H9 (cell line): ENCODE measurements at regions not wholly inside any gene's neighbourhood (a gene's known extent, or its start where the extent isn't known, plus 50 kb on each side); places are given as distances from the start of the nearest gene placed in this dataset.

Source experiments
- DNase-seq: peaks from one replicate; pipeline ENCODE4 v3.0.0-alpha.2; 2017
- H2AFZ ChIP-seq: one replicate; pipeline ENCODE4 v1.6.1; 2013; ENCODE audit warnings: mild to moderate bottlenecking, low read length, control low read depth, moderate library complexity
- H2AK5ac ChIP-seq: 2 replicates; pipeline ENCODE4 v1.6.1; 2013; ENCODE audit warnings: low read length, control low read depth, mixed read lengths; ENCODE audit not compliant: insufficient read length
- H2BK120ac ChIP-seq: one replicate; pipeline ENCODE4 v1.6.1; 2013; ENCODE audit warnings: low read depth, mild to moderate bottlenecking, low read length, control low read depth, inconsistent platforms; ENCODE audit not compliant: poor library complexity, severe bottlenecking
- H2BK12ac ChIP-seq: 2 replicates; pipeline ENCODE4 v1.6.1; 2013; ENCODE audit warnings: low read length, control low read depth, mixed read lengths, low read depth; ENCODE audit not compliant: insufficient read length
- H2BK15ac ChIP-seq: 2 replicates; pipeline ENCODE4 v1.6.1; 2013; ENCODE audit warnings: low read depth, low read length, control low read depth
- H2BK20ac ChIP-seq: one replicate; pipeline ENCODE4 v1.6.1; 2013; ENCODE audit warnings: low read depth, mild to moderate bottlenecking, low read length, control low read depth, inconsistent platforms; ENCODE audit not compliant: poor library complexity, severe bottlenecking
- H2BK5ac ChIP-seq: 2 replicates; pipeline ENCODE4 v1.6.1; 2013; ENCODE audit warnings: low read length, control low read depth, mixed read lengths; ENCODE audit not compliant: insufficient read length
- H3K14ac ChIP-seq: 2 replicates; pipeline ENCODE4 v1.6.1; 2013; ENCODE audit warnings: low read length, control low read depth; ENCODE audit not compliant: insufficient read depth
- H3K18ac ChIP-seq: 2 replicates; pipeline ENCODE4 v1.6.1; 2013; ENCODE audit warnings: low read depth, mild to moderate bottlenecking, mixed read lengths, low read length, control low read depth; ENCODE audit not compliant: insufficient read length
- H3K23ac ChIP-seq: 2 replicates; pipeline ENCODE4 v1.6.1; 2013; ENCODE audit warnings: low read length, control low read depth, mixed read lengths, low read depth; ENCODE audit not compliant: insufficient read length
- H3K23me2 ChIP-seq: 2 replicates; pipeline ENCODE4 v1.6.1; 2013; ENCODE audit warnings: low read depth, mild to moderate bottlenecking, mixed read lengths, low read length, control low read depth; ENCODE audit not compliant: insufficient read length, poor library complexity, severe bottlenecking
- H3K27ac ChIP-seq: 2 replicates; pipeline ENCODE4 v1.5.1; 2013; ENCODE audit warnings: low read length, control low read depth, mixed read lengths, low read depth; ENCODE audit not compliant: insufficient read length
- H3K27me3 ChIP-seq: 2 replicates; pipeline ENCODE4 v1.6.1; 2013; ENCODE audit warnings: low read length, control low read depth, inconsistent platforms; ENCODE audit not compliant: insufficient read depth
- H3K4ac ChIP-seq: 2 replicates; pipeline ENCODE4 v1.6.1; 2013; ENCODE audit warnings: low read depth, mild to moderate bottlenecking, control low read depth, inconsistent platforms, low read length, moderate library complexity
- H3K4me1 ChIP-seq: 2 replicates; pipeline ENCODE4 v1.6.1; 2013; ENCODE audit warnings: low read length, control low read depth, inconsistent platforms; ENCODE audit not compliant: insufficient read depth
- H3K4me2 ChIP-seq: 2 replicates; pipeline ENCODE4 v1.6.1; 2013; ENCODE audit warnings: low read length, control low read depth, mixed read lengths; ENCODE audit not compliant: insufficient read length, insufficient read depth
- H3K56ac ChIP-seq: 2 replicates; pipeline ENCODE4 v1.6.1; 2013; ENCODE audit warnings: low read depth, mild to moderate bottlenecking, mixed read lengths, low read length, control low read depth; ENCODE audit not compliant: insufficient read length
- H3K79me1 ChIP-seq: 2 replicates; pipeline ENCODE4 v1.6.1; 2013; ENCODE audit warnings: low read depth, mild to moderate bottlenecking, moderate library complexity, low read length, control low read depth, inconsistent platforms; ENCODE audit not compliant: insufficient read depth, poor library complexity, severe bottlenecking
- H3K79me2 ChIP-seq: 2 replicates; pipeline ENCODE4 v1.6.1; 2013; ENCODE audit warnings: low read length, control low read depth, inconsistent platforms; ENCODE audit not compliant: insufficient read depth
- H3K9ac ChIP-seq: 2 replicates; pipeline ENCODE4 v1.6.1; 2013; ENCODE audit warnings: low read length, control low read depth, mixed read lengths; ENCODE audit not compliant: insufficient read length; ENCODE audit errors: extremely low read depth
- H3K9me3 ChIP-seq: one replicate; pipeline ENCODE4 v1.6.1; 2013; ENCODE audit warnings: low read depth, low read length, inconsistent platforms; ENCODE audit not compliant: control insufficient read depth
- H3T11ph ChIP-seq: one replicate; pipeline ENCODE4 v1.6.1; 2013; ENCODE audit warnings: mild to moderate bottlenecking, low read length, control low read depth, inconsistent platforms
- H4K20me1 ChIP-seq: one replicate; pipeline ENCODE4 v1.6.1; 2013; ENCODE audit not compliant: control insufficient read depth, insufficient read length, insufficient read depth
- H4K5ac ChIP-seq: 2 replicates; pipeline ENCODE4 v1.6.1; 2013; ENCODE audit warnings: low read depth, mild to moderate bottlenecking, mixed read lengths, low read length, control low read depth; ENCODE audit not compliant: insufficient read length
- H4K8ac ChIP-seq: replicated peaks from 2 replicates; pipeline ENCODE4 v1.6.1; 2013; ENCODE audit warnings: low read length, control low read depth, mixed read lengths, low read depth; ENCODE audit not compliant: insufficient read length
- H4K91ac ChIP-seq: 2 replicates; pipeline ENCODE4 v1.6.1; 2013; ENCODE audit warnings: low read depth, mild to moderate bottlenecking, moderate library complexity, mixed read lengths, low read length, control low read depth; ENCODE audit not compliant: insufficient read length
- H3K27ac Mint-ChIP-seq, 3 experiments: 2 replicates in 2 of 3; 3 replicates in 1 of 3; pipeline ENCODE4 v1.8.0; 2020 to 2021; ENCODE audit warnings: mixed read lengths in 3 of 3, mild to moderate bottlenecking in 1 of 3, moderate library complexity in 1 of 3
- H3K27me3 Mint-ChIP-seq: 2 replicates; pipeline ENCODE4 v1.8.0; 2021; ENCODE audit warnings: low read depth, mild to moderate bottlenecking, moderate library complexity, mixed read lengths
- H3K36me3 Mint-ChIP-seq, 3 experiments: 2 replicates in 2 of 3; 3 replicates in 1 of 3; pipeline ENCODE4 v1.8.0; 2020 to 2021; ENCODE audit warnings: low read depth in 3 of 3, mixed read lengths in 3 of 3; ENCODE audit not compliant: insufficient read depth in 1 of 3
- H3K4me1 Mint-ChIP-seq, 2 experiments: 2 replicates each; pipeline ENCODE4 v1.8.0; 2020; ENCODE audit warnings: mixed read lengths in 2 of 2
- H3K4me3 Mint-ChIP-seq, 2 experiments: 2 replicates in 1 of 2; 3 replicates in 1 of 2; pipeline ENCODE4 v1.8.0; 2020 to 2021; ENCODE audit warnings: mild to moderate bottlenecking in 2 of 2, mixed read lengths in 2 of 2, moderate library complexity in 1 of 2
- H3K9me3 Mint-ChIP-seq, 2 experiments: 2 replicates in 1 of 2; 3 replicates in 1 of 2; pipeline ENCODE4 v1.8.0; 2020; ENCODE audit warnings: mild to moderate bottlenecking in 2 of 2, mixed read lengths in 2 of 2, moderate library complexity in 1 of 2
- CTCF ChIP-seq: fragments of 200-600 bp; sonication (generic); conservative IDR thresholded peaks from 3 replicates; pipeline ENCODE4 v1.8.0; 2021; ENCODE audit warnings: antibody characterized with exemption, mild to moderate bottlenecking
- WGBS: extraction: QIAGEN DNeasy Blood & Tissue Kit; methylation state at CpG from one replicate; pipeline ENCODE4 v1.1.7; 2013; ENCODE audit warnings: missing lambda C conversion rate, low lambda C conversion rate, mixed read lengths; ENCODE audit not compliant: insufficient read length; ENCODE audit errors: extremely low coverage; 5-methylcytosine and 5-hydroxymethylcytosine counted together

GRCh38 chr2:100653449-100654035 lies 90.7 kb downstream of the PDCL3 start:
- H3K4me3 Mint-ChIP-seq, result no peak overlapping the region
- Histone ChIP-seq H4K20me1 (no peaks in the 10 kb centered on the region), H3K79me1 (no peaks in the 10 kb centered on the region), H3K4me1 (no peaks in the 10 kb centered on the region), H3K56ac (no peak overlapping the region), H3K23me2 (no peaks in the 10 kb centered on the region), H2BK5ac (no peak overlapping the region), H3K4me2 (no peak overlapping the region), H4K8ac (no peak overlapping the region), H3K79me2 (no peaks in the 10 kb centered on the region), H3K9ac (no peak overlapping the region), H2BK120ac (no peak overlapping the region), H3K23ac (no peak overlapping the region), H3K14ac (no peak overlapping the region; the same call in 1 of the 2 replicates), H4K91ac (no peak overlapping the region), H2AK5ac (no peak overlapping the region), H3K27me3 (no peaks in the 10 kb centered on the region), H3T11ph (no peak overlapping the region), H4K5ac (no peak overlapping the region), H2AFZ (no peak overlapping the region), H3K18ac (no peak overlapping the region), H3K27ac (no peak overlapping the region), H3K9me3 (no peaks in the 10 kb centered on the region), H2BK20ac (no peak overlapping the region), H3K4ac (no peak overlapping the region), H2BK12ac (no peak overlapping the region), H2BK15ac (no peak overlapping the region)
- H3K9me3 Mint-ChIP-seq, result peaks cover under 1 to 5% of the 10 kb centered on the region in 2 experiments; a peak in 4 of 5 replicates
- H3K27me3 Mint-ChIP-seq, result peaks cover 2% of the 10 kb centered on the region
- H3K27ac Mint-ChIP-seq, result no peak overlapping the region
- peaks cover 0 to 6% (median 2%) of the 10 kb centered on the region in 3 experiments; a peak in 2 of 7 replicates for H3K36me3 Mint-ChIP-seq
- DNase-seq, result no peak
- H3K4me1 Mint-ChIP-seq, result no peaks in the 10 kb centered on the region
- WGBS, result no CpG with 5 or more reads among the region's 7 CpGs
- TF ChIP-seq CTCF, result no peak
